ENCODE measurements at regions not wholly inside any gene's neighbourhood (a gene's known extent, or its start where the extent isn't known, plus 50 kb on each side); places are given as distances from the start of the nearest gene placed in this dataset.
A peak's percentile ranks its signal among the peaks of the same experiment; 100 is the strongest.
"Not testable (repeated sequence)": the region's sequence is repeated elsewhere in the genome, so short reads cannot be mapped to it uniquely, and the experiment has no call there.

DNA sequence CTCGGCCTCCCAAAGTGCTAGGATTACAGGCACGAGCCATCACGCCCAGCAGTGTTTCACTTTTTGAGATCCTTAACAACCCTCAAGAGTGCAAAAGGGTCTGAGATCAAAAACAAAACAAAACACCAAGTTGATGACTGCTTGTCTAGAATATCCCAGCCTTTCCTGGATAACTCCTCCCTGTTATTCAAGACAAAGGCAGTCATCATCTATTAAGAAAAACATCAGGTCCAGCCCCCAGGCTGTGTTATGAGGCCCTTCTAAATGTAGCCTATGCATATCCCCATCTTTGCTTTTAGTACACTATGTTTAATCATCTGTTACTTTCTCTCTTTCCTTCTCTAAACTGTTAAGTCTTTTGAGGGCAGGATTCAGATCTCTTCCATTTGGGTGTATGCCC, 150.1 kb upstream of the FHIT start:
- Mint-ChIP-seq H3K36me3 (ENCODE audit: low read depth) (no peaks in the 10 kb centered on the region), H3K4me3 (no peak overlapping the region), H3K4me1 (ENCODE audit: low read depth) (no peaks in the 10 kb centered on the region), H3K27me3 (ENCODE audit: insufficient read depth) (peaks cover 5% of the 10 kb centered on the region), H3K27ac (no peak overlapping the region), H3K9me3 (no peaks in the 10 kb centered on the region)
- intact Hi-C loops (cut with micrococcal nuclease) = no loop called here
- no peak for DNase-seq (ENCODE audit: low spot score)

DNA sequence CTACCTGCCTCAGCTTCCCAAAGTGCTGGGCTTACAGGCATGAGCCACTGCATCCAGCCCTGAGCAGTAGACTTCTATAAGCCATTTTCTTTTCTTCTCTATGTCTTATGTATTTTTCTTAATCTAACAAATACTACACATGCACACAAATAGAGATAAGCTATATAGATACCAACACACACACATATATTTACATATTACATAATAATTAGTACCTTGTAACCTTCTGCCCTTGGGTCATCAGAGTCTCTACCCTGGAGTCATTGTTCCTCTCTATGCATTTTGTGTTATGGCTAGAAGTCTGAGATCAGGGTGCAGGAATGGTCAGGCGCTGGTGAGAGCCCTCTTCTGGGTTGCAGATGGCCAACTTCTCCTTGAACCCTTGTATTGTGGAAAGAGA, 154.0 kb upstream of the PTPRG start:
- Mint-ChIP-seq H3K4me1 (ENCODE audit: low read depth) (no peaks in the 10 kb centered on the region), H3K36me3 (ENCODE audit: low read depth) (no peaks in the 10 kb centered on the region), H3K27me3 (ENCODE audit: insufficient read depth) (peaks cover 5% of the 10 kb centered on the region), H3K27ac (no peak overlapping the region), H3K9me3 (no peaks in the 10 kb centered on the region), H3K4me3 (no peak overlapping the region)
- intact Hi-C loops (cut with micrococcal nuclease) = no loop called here
- no peak for DNase-seq (ENCODE audit: low spot score)

DNA sequence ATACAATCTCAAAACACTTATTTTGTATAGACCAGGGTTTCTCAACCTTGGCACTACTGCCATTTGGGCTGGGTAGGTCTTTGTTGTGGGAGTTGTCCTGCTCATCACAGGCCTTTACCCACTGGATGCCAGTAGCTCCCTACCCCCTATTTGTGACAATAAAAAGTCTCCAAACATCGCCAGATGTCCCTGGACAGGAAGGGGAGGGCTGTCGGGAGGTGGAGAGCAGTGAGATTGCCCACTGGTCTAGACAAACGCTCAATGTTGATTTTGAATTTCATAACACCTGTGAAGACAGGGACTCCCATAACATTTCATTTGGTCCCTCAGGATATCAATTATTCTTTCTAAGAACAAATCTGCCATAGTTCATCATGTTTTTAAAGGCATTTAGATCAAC, 151.7 kb upstream of the PTPRG start:
- Mint-ChIP-seq H3K27ac (no peak overlapping the region), H3K36me3 (ENCODE audit: low read depth) (no peaks in the 10 kb centered on the region), H3K27me3 (ENCODE audit: insufficient read depth) (peaks cover 5% of the 10 kb centered on the region), H3K4me1 (ENCODE audit: low read depth) (no peaks in the 10 kb centered on the region), H3K9me3 (no peaks in the 10 kb centered on the region), H3K4me3 (no peak overlapping the region)
- intact Hi-C loops (cut with micrococcal nuclease) = no loop called here
- no peak for DNase-seq (ENCODE audit: low spot score)

DNA sequence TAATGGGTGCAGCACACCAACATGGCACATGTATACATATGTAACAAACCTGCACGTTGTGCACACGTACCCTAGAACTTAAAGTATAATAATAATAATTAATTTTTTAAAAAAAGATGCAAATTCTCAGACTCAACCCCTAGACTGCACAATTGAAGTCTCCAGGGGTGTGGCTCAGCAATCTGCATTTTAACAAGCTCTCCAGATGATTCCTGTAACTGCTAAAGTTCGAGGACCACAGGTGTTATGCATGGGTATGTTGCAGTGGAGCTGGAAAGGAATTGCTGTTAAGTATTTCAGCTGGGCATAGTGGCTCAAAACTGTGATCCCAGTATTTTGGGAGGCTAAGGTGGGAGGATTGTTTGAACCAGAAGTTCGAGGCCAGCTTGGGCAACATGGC, 151.0 kb upstream of the PTPRG start:
- DNase-seq (ENCODE audit: low spot score); H3K4me1 Mint-ChIP-seq (ENCODE audit: low read depth); H3K36me3 Mint-ChIP-seq (ENCODE audit: low read depth); H3K27ac Mint-ChIP-seq; H3K27me3 Mint-ChIP-seq (ENCODE audit: insufficient read depth); H3K4me3 Mint-ChIP-seq; H3K9me3 Mint-ChIP-seq; intact Hi-C loops (cut with micrococcal nuclease): not testable (repeated sequence)

DNA sequence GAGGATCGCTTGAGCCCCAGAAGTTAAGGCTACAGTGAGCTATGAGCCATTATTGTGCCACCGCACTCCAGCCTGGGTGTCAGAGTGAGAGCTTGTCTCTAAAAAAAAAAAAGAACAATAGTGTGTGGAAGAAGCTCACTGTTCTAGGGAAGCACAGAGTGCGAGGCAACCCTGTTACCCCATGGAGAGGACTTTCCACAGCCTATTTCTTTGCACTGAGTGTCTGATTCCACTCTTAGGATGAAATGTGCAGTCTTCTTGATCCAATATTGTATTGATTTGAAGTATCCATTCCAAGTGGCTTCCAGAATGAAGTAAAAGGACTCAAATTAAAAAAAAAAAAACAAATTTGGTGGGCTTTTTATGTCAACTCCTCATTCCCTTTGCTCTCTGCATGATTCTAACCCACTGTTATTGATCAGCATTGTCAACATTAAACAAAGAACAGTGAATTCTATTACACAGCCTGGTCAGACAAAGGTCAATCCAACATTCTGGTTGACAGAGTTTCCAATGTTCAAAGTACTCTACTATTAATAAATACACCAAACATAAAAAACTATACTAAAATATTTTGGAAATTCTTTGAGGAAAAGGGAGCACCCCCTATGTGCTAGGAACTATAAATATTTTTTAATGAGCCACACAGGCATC, 150.2 kb upstream of the PTPRG start:
- Mint-ChIP-seq H3K4me3 (no peak overlapping the region), H3K27ac (no peak overlapping the region), H3K9me3 (no peaks in the 10 kb centered on the region), H3K36me3 (ENCODE audit: low read depth) (no peaks in the 10 kb centered on the region), H3K4me1 (ENCODE audit: low read depth) (no peaks in the 10 kb centered on the region), H3K27me3 (ENCODE audit: insufficient read depth) (no peaks in the 10 kb centered on the region)
- DNase-seq (ENCODE audit: low spot score) = no peak
- intact Hi-C loops (cut with micrococcal nuclease) = no loop called here

DNA sequence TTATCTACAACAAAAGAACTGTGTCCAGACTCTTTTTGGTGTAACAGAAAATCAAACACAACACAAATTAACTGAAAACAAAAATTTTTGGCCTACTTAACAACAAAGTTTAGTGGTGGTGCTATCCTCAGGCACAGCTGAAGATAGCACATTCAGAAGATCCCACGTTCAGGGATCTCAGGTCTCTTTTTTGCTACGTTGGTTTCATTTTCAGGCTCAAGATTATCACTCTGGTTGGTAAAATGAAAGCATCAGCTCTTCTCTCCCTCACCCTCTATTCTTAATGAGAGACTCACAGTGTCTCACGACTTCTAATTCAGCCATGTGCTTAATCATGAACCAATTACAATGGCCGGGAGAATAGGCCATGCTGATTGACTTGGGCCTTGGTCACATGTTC, 146.9 kb upstream of the PTPRG start:
- Mint-ChIP-seq H3K36me3 (ENCODE audit: low read depth) (no peaks in the 10 kb centered on the region), H3K27ac (no peak overlapping the region), H3K9me3 (no peaks in the 10 kb centered on the region), H3K4me3 (no peak overlapping the region), H3K4me1 (ENCODE audit: low read depth) (no peaks in the 10 kb centered on the region), H3K27me3 (ENCODE audit: insufficient read depth) (no peaks in the 10 kb centered on the region)
- no peak for DNase-seq (ENCODE audit: low spot score)
- intact Hi-C loops (cut with micrococcal nuclease) = no loop called here

DNA sequence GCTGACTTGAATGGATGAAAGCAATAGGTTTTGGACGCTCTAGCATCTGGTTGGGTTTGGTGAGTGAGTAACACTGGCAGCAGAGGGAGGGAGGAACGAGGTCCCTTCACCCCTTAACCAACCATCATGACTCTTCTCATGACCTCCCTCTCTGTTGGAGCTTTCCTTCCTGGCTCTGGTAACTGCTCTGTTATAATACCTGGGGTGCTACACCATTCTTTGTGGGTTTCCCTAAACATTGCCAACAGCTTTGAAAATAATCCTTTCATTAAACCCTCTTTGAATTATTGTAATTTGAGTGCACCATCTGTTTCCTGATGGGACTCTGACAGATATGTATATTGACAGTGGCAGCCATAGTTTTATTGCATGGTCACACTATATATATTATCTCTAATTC, 146.2 kb upstream of the PTPRG start:
- intact Hi-C loops (cut with micrococcal nuclease) = no loop called here
- H3K27ac Mint-ChIP-seq = no peak overlapping the region
- no peaks in the 10 kb centered on the region for H3K36me3 Mint-ChIP-seq (ENCODE audit: low read depth)
- H3K4me3 Mint-ChIP-seq = no peak overlapping the region
- no peaks in the 10 kb centered on the region for H3K27me3 Mint-ChIP-seq (ENCODE audit: insufficient read depth)
- H3K9me3 Mint-ChIP-seq = no peaks in the 10 kb centered on the region
- peaks cover 4% of the 10 kb centered on the region for H3K4me1 Mint-ChIP-seq (ENCODE audit: low read depth)
- no peak for DNase-seq (ENCODE audit: low spot score)

DNA sequence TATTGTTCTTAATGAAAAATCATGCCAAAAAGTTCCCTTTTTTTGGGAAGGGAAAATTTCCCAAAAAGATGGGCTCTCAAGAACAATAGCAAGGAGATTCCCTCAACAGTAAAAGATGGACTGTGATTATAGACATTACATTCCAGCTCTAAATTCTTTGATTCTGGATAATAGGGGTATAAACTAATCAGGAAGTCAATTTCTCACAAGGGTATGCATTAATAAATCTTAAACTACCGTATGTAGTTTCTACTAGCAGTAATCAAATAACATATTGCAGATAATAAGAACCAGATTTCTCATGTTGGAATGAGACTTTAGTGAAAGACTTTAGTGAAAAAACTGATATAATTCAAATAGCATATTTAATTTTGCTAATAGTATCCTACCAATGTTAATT, 144.8 kb upstream of the PTPRG start:
- H3K4me1 Mint-ChIP-seq (ENCODE audit: low read depth) = peaks cover 12% of the 10 kb centered on the region
- H3K4me3 Mint-ChIP-seq = no peak overlapping the region
- H3K36me3 Mint-ChIP-seq (ENCODE audit: low read depth) = no peaks in the 10 kb centered on the region
- no peak for DNase-seq (ENCODE audit: low spot score)
- no peak overlapping the region for H3K27ac Mint-ChIP-seq
- peaks cover 3% of the 10 kb centered on the region for H3K27me3 Mint-ChIP-seq (ENCODE audit: insufficient read depth)
- H3K9me3 Mint-ChIP-seq = no peaks in the 10 kb centered on the region
- intact Hi-C loops (cut with micrococcal nuclease) = no loop called here

DNA sequence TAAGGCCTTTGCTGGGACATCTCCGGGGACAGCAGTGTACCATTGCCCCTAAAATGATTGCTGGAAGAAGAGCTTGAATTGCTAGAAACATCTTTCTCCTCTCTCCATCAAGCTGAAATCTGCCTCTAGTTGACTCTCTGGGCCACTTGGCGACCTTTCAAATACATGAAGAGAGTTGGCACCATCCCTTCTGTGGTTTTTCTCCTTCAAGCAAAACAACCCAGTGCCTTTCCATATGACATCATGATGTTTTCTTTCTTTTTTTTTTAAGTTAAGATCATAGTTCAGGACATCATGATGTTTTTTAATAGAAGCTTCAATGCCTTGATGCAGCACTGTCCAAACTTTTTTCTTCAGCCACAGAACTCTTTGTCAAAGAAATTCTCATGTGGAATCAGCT, 144.0 kb upstream of the PTPRG start:
- intact Hi-C loops (cut with micrococcal nuclease) = no loop called here
- no peaks in the 10 kb centered on the region for H3K36me3 Mint-ChIP-seq (ENCODE audit: low read depth)
- H3K27ac Mint-ChIP-seq = no peak overlapping the region
- peaks cover 3% of the 10 kb centered on the region for H3K27me3 Mint-ChIP-seq (ENCODE audit: insufficient read depth)
- H3K9me3 Mint-ChIP-seq = no peaks in the 10 kb centered on the region
- H3K4me1 Mint-ChIP-seq (ENCODE audit: low read depth) = peaks cover 12% of the 10 kb centered on the region
- no peak overlapping the region for H3K4me3 Mint-ChIP-seq
- no peak for DNase-seq (ENCODE audit: low spot score)

DNA sequence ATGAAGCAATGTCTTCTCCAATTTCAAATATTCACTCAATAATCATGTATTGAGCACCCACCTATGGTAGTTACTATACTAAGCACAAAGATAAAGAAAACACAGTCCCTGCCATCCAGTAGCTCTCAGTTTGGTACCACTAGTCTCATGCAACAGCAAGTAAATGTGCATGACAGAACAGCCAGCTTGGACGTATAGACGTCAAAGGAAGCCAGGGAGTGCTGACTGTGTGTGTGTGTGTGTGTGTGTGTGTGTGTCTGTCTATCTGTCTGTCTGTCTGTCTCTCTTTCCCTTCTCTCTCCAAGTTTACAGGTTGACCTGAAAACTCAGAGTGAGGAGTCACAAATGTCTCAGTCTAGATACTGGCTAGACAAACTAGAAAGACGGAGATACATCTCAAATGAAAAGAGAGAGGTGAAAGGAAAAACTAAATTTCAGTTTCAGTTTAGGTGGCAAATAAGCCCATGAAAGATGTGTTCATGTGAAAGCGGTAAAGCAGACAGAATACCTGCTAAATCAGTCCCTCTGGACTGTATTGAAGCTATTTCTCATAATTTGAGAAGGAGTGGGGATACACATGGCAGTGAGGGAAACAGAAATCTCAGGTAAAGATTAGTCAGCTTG, 141.1 kb upstream of the PTPRG start:
- H3K4me3 Mint-ChIP-seq = no peak overlapping the region
- peak overlapping the region; percentile 20 for H3K27ac Mint-ChIP-seq
- intact Hi-C loops (cut with micrococcal nuclease) = loop anchor here (5.0 kb wide), 1 partner anchor 112 kb away; no protein-coding TSS in a partner anchor
- no peaks in the 10 kb centered on the region for H3K9me3 Mint-ChIP-seq
- DNase-seq (ENCODE audit: low spot score) = no peak
- no peaks in the 10 kb centered on the region for H3K36me3 Mint-ChIP-seq (ENCODE audit: low read depth)
- H3K27me3 Mint-ChIP-seq (ENCODE audit: insufficient read depth) = peaks cover 3% of the 10 kb centered on the region
- peaks cover 12% of the 10 kb centered on the region for H3K4me1 Mint-ChIP-seq (ENCODE audit: low read depth)

DNA sequence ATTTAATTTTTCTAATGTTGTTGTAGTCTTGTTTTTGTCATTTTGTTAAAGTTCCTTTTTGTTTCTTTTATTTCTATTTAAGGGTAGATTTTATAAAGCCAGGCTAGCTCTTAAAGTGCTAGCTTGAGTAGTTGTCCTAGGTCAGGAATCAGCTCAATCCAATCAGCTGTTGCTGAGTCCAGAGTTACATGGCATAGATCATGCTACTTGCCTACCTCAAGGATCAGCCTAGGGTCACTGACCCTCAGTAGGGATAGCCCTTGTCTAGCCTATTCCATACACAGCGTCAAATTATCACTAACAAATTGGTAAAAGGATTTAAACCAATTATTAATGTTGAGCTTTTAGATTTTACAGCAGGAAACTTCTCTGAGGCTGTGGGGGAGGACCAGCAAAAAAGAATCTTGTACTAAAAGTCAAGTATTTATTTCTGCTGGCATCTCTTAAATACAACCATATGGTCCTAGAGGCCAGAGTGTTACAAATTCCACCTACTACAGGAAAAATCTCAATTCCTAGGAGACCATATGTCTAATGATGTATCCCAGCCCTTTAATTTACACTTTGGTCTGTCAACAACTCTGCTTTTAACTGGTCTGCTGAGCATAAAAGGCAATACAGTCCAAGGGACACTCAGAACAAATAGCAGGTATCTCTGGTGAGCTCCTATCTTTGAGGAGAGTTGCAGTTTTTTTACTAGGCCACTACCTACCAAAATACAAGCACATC, 138.3 kb upstream of the PTPRG start:
- H3K27ac Mint-ChIP-seq = no peak overlapping the region
- intact Hi-C loops (cut with micrococcal nuclease) = loop anchor here (5.0 kb wide), 1 partner anchor 109 kb away; no protein-coding TSS in a partner anchor
- H3K4me1 Mint-ChIP-seq (ENCODE audit: low read depth) = peaks cover 12% of the 10 kb centered on the region
- H3K27me3 Mint-ChIP-seq (ENCODE audit: insufficient read depth) = peaks cover 3% of the 10 kb centered on the region
- no peaks in the 10 kb centered on the region for H3K36me3 Mint-ChIP-seq (ENCODE audit: low read depth)
- DNase-seq (ENCODE audit: low spot score) = no peak
- H3K4me3 Mint-ChIP-seq = no peak overlapping the region
- H3K9me3 Mint-ChIP-seq = no peaks in the 10 kb centered on the region

DNA sequence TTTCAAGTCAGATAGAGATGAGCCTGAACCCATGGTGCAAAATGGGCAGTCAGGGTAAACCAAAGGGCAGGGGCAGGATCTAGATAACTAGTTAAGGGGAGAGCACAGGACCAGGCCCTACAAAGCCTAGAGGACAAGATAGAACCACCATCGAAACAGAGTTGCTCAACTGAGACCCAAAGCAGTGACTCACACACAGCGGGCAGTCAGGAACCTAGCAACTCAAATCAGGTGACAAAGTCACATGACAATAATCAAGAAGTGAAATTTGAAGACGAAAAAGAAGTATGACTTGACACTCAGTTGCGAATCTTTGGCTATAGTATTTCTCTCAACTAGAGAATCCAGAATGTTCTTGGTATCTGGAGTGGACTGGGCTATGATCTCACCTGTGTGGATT, 136.0 kb upstream of the PTPRG start:
- H3K4me1 Mint-ChIP-seq (ENCODE audit: low read depth) = peaks cover 7% of the 10 kb centered on the region
- no peak overlapping the region for H3K27ac Mint-ChIP-seq
- H3K27me3 Mint-ChIP-seq (ENCODE audit: insufficient read depth) = peaks cover 3% of the 10 kb centered on the region
- H3K4me3 Mint-ChIP-seq = no peak overlapping the region
- H3K9me3 Mint-ChIP-seq = no peaks in the 10 kb centered on the region
- H3K36me3 Mint-ChIP-seq (ENCODE audit: low read depth) = no peaks in the 10 kb centered on the region
- intact Hi-C loops (cut with micrococcal nuclease) = no loop called here
- DNase-seq (ENCODE audit: low spot score) = no peak

DNA sequence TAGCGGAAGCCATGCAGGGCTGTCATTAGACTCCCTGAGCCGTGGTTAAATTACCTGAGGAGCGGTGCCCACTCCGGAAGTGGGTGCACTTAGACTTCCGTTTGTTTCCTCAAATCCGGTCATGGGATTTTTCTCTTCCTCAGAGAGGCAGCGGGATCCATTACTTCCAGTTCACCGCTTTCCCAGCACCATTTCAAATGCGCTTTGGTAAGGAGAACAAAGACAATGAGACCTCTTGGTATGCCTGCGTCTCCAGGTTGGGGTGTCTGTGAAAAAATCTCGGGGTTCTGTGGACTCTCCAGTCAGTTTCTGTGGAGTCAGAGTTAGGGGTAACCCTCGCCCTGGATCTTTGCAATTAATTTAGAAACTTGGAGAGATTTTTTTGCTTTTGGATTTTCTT, 132.3 kb upstream of the PTPRG start:
- Mint-ChIP-seq H3K9me3 (no peaks in the 10 kb centered on the region), H3K4me3 (no peak overlapping the region), H3K27ac (no peak overlapping the region), H3K36me3 (ENCODE audit: low read depth) (no peaks in the 10 kb centered on the region), H3K27me3 (ENCODE audit: insufficient read depth) (no peaks in the 10 kb centered on the region), H3K4me1 (ENCODE audit: low read depth) (no peaks in the 10 kb centered on the region)
- no peak for DNase-seq (ENCODE audit: low spot score)
- intact Hi-C loops (cut with micrococcal nuclease) = no loop called here

All from activated T-helper 1 cell treated with anti-CD3 and anti-CD28 coated beads, Interleukin-12 subunit alpha, Interleukin-12 subunit beta, Interleukin-2, Interleukin-4 antibody, amounts not matched to agents 30 ng/mL and 10 ng/mL and 1 ng/mL, durations not matched to agents 14 hours and 24 hours and 36 hours (primary cell).